Uterus (tissue), 2 donors: ENCODE measurements at regions not wholly inside any gene's neighbourhood (a gene's known extent, or its start where the extent isn't known, plus 50 kb on each side); places are given as distances from the start of the nearest gene placed in this dataset.

Source experiments
- POLR2A ChIP-seq, 2 donors: fragments of 450-650 bp; IDR thresholded peaks; one replicate each; pipeline ENCODE4 v1.6.1; 2016; ENCODE audit warnings: antibody characterized with exemption in 2 of 2, mild to moderate bottlenecking in 1 of 2, moderate library complexity in 1 of 2
- TF ChIP-seq, protein P1 (sequence below), 4 experiments: fragments of 200-600 bp in 2 of 4; fragments of 450-650 bp in 2 of 4; sonication (generic) in 2 of 4; IDR thresholded peaks; one replicate each; pipeline ENCODE4 v1.5.1; 2016 to 2019; ENCODE audit warnings: antibody characterized with exemption in 4 of 4, mild to moderate bottlenecking in 2 of 4, moderate library complexity in 1 of 4

DNA sequence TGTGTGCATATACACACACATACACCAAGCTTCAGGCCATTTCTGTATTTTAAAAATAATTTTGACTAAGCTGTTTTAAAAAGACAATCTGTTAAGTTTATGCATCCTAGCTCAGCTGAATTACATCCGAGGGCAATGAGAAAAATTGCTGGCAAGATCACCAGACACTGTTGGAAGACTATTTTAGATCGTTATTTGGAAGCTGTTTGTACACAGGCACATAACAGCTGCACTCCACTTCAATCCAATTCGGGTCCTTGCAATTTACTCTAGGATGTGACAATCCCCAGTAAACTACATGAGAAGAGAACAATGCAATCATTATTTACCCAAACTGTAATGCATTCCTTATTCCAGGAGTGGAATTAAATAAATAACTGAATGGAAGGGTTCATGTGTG, 79.3 kb upstream of the RASA1 start:
- TF ChIP-seq, protein P1, sequence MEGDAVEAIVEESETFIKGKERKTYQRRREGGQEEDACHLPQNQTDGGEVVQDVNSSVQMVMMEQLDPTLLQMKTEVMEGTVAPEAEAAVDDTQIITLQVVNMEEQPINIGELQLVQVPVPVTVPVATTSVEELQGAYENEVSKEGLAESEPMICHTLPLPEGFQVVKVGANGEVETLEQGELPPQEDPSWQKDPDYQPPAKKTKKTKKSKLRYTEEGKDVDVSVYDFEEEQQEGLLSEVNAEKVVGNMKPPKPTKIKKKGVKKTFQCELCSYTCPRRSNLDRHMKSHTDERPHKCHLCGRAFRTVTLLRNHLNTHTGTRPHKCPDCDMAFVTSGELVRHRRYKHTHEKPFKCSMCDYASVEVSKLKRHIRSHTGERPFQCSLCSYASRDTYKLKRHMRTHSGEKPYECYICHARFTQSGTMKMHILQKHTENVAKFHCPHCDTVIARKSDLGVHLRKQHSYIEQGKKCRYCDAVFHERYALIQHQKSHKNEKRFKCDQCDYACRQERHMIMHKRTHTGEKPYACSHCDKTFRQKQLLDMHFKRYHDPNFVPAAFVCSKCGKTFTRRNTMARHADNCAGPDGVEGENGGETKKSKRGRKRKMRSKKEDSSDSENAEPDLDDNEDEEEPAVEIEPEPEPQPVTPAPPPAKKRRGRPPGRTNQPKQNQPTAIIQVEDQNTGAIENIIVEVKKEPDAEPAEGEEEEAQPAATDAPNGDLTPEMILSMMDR (IDR thresholded peaks at IDR 0.05), result no peak
- no peak for TF ChIP-seq POLR2A (IDR thresholded peaks at IDR 0.05)
